ENCODE measurements at regions not wholly inside any gene's neighbourhood (a gene's known extent, or its start where the extent isn't known, plus 50 kb on each side); places are given as distances from the start of the nearest gene placed in this dataset.

GRCh38 chr20:39144757-39145156, 182.6 kb downstream of the DHX35 start:
- H3K4me1 ChIP-seq (ENCODE audit: insufficient read depth, low read length), result no peaks in the 10 kb centered on the region
- no peaks in the 10 kb centered on the region for H3K9me3 ChIP-seq (ENCODE audit: low read depth, low read length)
- no peaks in the 10 kb centered on the region for H3K27me3 ChIP-seq (ENCODE audit: insufficient read depth, low read length)
- H3K4me3 ChIP-seq (ENCODE audit: low read length), result no peak overlapping the region

GRCh38 chr20:39142407-39143096, 180.4 kb downstream of the DHX35 start:
- Histone ChIP-seq H3K27me3 (ENCODE audit: insufficient read depth, low read length) (no peaks in the 10 kb centered on the region), H3K9me3 (ENCODE audit: low read depth, low read length) (no peaks in the 10 kb centered on the region), H3K4me1 (ENCODE audit: insufficient read depth, low read length) (no peaks in the 10 kb centered on the region), H3K4me3 (ENCODE audit: low read length) (no peak overlapping the region)

GRCh38 chr20:39137299-39137698, 175.2 kb downstream of the DHX35 start:
- H3K27me3 ChIP-seq (ENCODE audit: insufficient read depth, low read length), result no peaks in the 10 kb centered on the region
- H3K4me3 ChIP-seq (ENCODE audit: low read length), result no peak overlapping the region
- H3K4me1 ChIP-seq (ENCODE audit: insufficient read depth, low read length), result no peaks in the 10 kb centered on the region
- H3K9me3 ChIP-seq (ENCODE audit: low read depth, low read length), result no peaks in the 10 kb centered on the region

- Histone ChIP-seq H3K27me3 (ENCODE audit: insufficient read depth, low read length) (no peaks in the 10 kb centered on the region), H3K9me3 (ENCODE audit: low read depth, low read length) (no peaks in the 10 kb centered on the region), H3K4me1 (ENCODE audit: insufficient read depth, low read length) (no peaks in the 10 kb centered on the region), H3K4me3 (ENCODE audit: low read length) (no peak overlapping the region)
Observed at GRCh38 chr20:39136798-39137197, 174.7 kb downstream of the DHX35 start.

GRCh38 chr20:39135885-39136544, 173.9 kb downstream of the DHX35 start:
- Histone ChIP-seq H3K4me3 (ENCODE audit: low read length) (no peak overlapping the region), H3K27me3 (ENCODE audit: insufficient read depth, low read length) (no peaks in the 10 kb centered on the region), H3K4me1 (ENCODE audit: insufficient read depth, low read length) (no peaks in the 10 kb centered on the region), H3K9me3 (ENCODE audit: low read depth, low read length) (no peaks in the 10 kb centered on the region)

GRCh38 chr20:39133201-39133600, 171.1 kb downstream of the DHX35 start:
- Histone ChIP-seq H3K4me1 (ENCODE audit: insufficient read depth, low read length) (no peaks in the 10 kb centered on the region), H3K27me3 (ENCODE audit: insufficient read depth, low read length) (no peaks in the 10 kb centered on the region), H3K9me3 (ENCODE audit: low read depth, low read length) (no peaks in the 10 kb centered on the region), H3K4me3 (ENCODE audit: low read length) (no peak overlapping the region)

- H3K4me3 ChIP-seq (ENCODE audit: low read length), result no peak overlapping the region
- no peaks in the 10 kb centered on the region for H3K27me3 ChIP-seq (ENCODE audit: insufficient read depth, low read length)
- no peaks in the 10 kb centered on the region for H3K4me1 ChIP-seq (ENCODE audit: insufficient read depth, low read length)
- no peaks in the 10 kb centered on the region for H3K9me3 ChIP-seq (ENCODE audit: low read depth, low read length)
Observed at GRCh38 chr20:39132511-39132910, 170.4 kb downstream of the DHX35 start.

GRCh38 chr20:39132093-39132492, 169.9 kb downstream of the DHX35 start:
- H3K9me3 ChIP-seq (ENCODE audit: low read depth, low read length), result no peaks in the 10 kb centered on the region
- H3K4me1 ChIP-seq (ENCODE audit: insufficient read depth, low read length), result no peaks in the 10 kb centered on the region
- H3K4me3 ChIP-seq (ENCODE audit: low read length), result no peak overlapping the region
- H3K27me3 ChIP-seq (ENCODE audit: insufficient read depth, low read length), result no peaks in the 10 kb centered on the region

GRCh38 chr20:39130627-39131026, 168.5 kb downstream of the DHX35 start:
- Histone ChIP-seq H3K4me1 (ENCODE audit: insufficient read depth, low read length) (no peaks in the 10 kb centered on the region), H3K9me3 (ENCODE audit: low read depth, low read length) (no peaks in the 10 kb centered on the region), H3K4me3 (ENCODE audit: low read length) (no peak overlapping the region), H3K27me3 (ENCODE audit: insufficient read depth, low read length) (no peaks in the 10 kb centered on the region)

GRCh38 chr20:39129523-39129922, 167.4 kb downstream of the DHX35 start:
- no peaks in the 10 kb centered on the region for H3K9me3 ChIP-seq (ENCODE audit: low read depth, low read length)
- H3K27me3 ChIP-seq (ENCODE audit: insufficient read depth, low read length), result no peaks in the 10 kb centered on the region
- no peaks in the 10 kb centered on the region for H3K4me1 ChIP-seq (ENCODE audit: insufficient read depth, low read length)
- H3K4me3 ChIP-seq (ENCODE audit: low read length), result no peak overlapping the region

- Histone ChIP-seq H3K4me3 (ENCODE audit: low read length) (no peak overlapping the region), H3K9me3 (ENCODE audit: low read depth, low read length) (no peaks in the 10 kb centered on the region), H3K27me3 (ENCODE audit: insufficient read depth, low read length) (no peaks in the 10 kb centered on the region), H3K4me1 (ENCODE audit: insufficient read depth, low read length) (no peaks in the 10 kb centered on the region)
Observed at GRCh38 chr20:39124064-39124463, 161.9 kb downstream of the DHX35 start.

- Histone ChIP-seq H3K9me3 (ENCODE audit: low read depth, low read length) (no peaks in the 10 kb centered on the region), H3K27me3 (ENCODE audit: insufficient read depth, low read length) (no peaks in the 10 kb centered on the region), H3K4me1 (ENCODE audit: insufficient read depth, low read length) (no peaks in the 10 kb centered on the region), H3K4me3 (ENCODE audit: low read length) (no peak overlapping the region)
Observed at GRCh38 chr20:39123185-39123557, 161.0 kb downstream of the DHX35 start.

- H3K4me1 ChIP-seq (ENCODE audit: insufficient read depth, low read length), result no peaks in the 10 kb centered on the region
- H3K27me3 ChIP-seq (ENCODE audit: insufficient read depth, low read length), result peaks cover 5% of the 10 kb centered on the region
- no peak overlapping the region for H3K4me3 ChIP-seq (ENCODE audit: low read length)
- H3K9me3 ChIP-seq (ENCODE audit: low read depth, low read length), result no peaks in the 10 kb centered on the region
Observed at GRCh38 chr20:39117491-39117890, 155.3 kb downstream of the DHX35 start.

- Histone ChIP-seq H3K27me3 (ENCODE audit: insufficient read depth, low read length) (peaks cover 5% of the 10 kb centered on the region), H3K4me1 (ENCODE audit: insufficient read depth, low read length) (no peaks in the 10 kb centered on the region), H3K4me3 (ENCODE audit: low read length) (no peak overlapping the region)
Observed at GRCh38 chr20:39116020-39116419, 153.9 kb downstream of the DHX35 start.

GRCh38 chr20:39112178-39112743, 150.1 kb downstream of the DHX35 start:
- Histone ChIP-seq H3K27me3 (ENCODE audit: insufficient read depth, low read length) (peaks cover 5% of the 10 kb centered on the region), H3K4me1 (ENCODE audit: insufficient read depth, low read length) (no peaks in the 10 kb centered on the region), H3K9me3 (ENCODE audit: low read depth, low read length) (no peaks in the 10 kb centered on the region), H3K4me3 (ENCODE audit: low read length) (no peak overlapping the region)

More at GRCh38 chr20:39116020-39116419, 153.9 kb downstream of the DHX35 start:
- no peaks in the 10 kb centered on the region for H3K9me3 ChIP-seq (ENCODE audit: low read depth, low read length)
